CD4-positive, alpha-beta T cell treated with Interferon alpha-2 for 1 hour (primary cell): ENCODE measurements at regions not wholly inside any gene's neighbourhood (a gene's known extent, or its start where the extent isn't known, plus 50 kb on each side); places are given as distances from the start of the nearest gene placed in this dataset.

ENCODE experiments used
- DNase-seq, 2 donors: peaks; one replicate each; pipeline ENCODE4 v3.0.0-alpha.2; 2020 to 2022

DNA sequence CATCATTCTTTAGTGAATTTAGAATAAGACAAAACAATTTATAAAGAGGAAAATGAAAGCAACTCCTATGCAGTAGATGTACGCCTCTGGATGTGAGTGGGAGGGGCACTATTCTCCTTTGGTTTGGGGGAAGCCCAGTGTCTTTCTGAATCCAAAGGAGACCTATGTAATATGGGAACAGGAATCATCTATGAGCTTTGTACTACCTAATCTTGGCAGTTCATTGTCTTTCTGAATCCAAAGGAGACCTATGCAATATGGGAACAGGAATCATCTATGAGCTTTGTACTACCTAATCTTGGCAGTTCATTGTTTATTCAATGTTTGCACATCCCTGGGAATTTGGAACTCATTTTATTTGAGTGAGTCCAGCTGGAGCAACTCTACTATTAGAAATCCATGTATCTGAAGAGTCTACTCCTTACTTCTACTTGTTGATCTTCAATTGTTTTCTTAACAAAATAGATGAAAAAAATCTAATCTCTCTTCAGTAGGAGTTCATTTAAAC, 401.1 kb upstream of the LRATD1 start:
- no peak for DNase-seq

DNA sequence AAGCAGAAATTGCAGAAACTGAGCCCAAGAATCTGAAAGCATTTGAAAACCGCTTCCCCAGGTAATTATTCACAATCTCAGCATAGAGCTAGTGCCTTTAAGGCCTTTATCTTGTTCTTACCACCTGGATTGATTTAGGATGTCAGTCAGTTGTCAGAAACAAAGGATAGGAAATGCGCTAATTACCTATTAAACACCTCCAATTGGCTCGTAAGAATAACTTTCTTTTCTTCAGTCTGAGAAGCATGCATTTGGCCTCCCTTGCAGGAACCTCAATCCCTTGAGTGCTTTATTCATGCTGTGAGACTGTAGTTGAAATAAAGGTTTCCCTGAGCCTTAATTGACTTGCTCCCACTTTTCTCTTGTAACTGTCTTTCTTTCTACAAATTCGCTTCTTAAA, 400.3 kb upstream of the LRATD1 start:
- no peak for DNase-seq

DNA sequence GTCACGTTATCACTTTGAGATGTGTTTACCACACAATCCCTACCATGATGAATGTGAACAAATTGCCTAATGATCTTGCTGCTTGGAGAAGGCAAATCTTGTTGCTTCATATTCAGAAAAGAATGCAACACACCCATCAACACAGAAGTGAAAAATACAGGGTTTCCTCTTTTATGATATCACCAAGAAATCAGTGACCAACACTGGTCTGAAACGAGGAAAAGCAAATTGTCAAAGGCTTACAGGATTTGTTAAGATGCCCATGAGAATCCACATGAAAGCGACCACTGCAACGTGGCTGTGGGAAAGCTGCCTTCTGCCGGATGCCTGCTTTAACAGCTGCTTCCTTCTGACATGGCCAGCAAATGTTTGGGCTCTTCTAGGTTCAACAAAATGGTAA, 397.6 kb upstream of the LRATD1 start:
- DNase-seq = no peak

DNA sequence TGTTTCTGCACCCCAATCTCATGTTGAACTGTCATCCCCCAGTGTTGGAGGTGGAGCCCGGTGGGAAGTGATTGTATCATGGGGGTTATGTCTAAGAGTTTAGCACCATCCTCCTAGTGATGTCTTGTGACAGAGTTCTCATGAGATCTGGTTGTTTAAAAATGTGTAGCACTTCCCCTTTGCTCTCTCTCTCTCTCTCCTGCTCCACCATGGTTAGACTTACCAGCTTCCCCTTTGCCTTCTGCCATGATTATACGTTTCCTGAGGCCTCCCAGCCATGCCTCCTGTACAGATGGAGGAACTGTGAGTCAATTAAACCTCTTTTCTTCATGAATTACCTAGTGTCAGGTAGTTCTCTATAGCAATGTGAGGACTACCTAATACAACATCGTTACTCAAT, 396.9 kb upstream of the LRATD1 start:
- no peak for DNase-seq

DNA sequence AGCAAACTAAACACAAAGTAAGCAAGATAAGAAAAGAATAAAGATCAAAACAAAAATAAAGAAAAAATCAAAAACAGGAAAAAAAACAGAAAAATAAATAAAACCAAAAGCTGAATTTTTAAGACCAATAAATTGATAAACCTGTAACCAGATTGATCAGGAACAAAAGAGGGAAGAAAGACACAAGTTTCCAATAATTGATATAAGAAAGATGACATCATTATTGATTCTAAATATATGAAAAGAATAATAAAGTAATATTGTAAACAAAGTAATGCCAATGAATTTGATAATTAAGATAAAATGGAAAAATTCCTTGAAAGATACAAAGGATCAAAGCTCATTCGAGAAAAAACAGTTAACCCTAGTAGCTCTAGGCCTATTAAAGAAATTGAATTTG, 394.6 kb upstream of the LRATD1 start:
- DNase-seq = no peak

DNA sequence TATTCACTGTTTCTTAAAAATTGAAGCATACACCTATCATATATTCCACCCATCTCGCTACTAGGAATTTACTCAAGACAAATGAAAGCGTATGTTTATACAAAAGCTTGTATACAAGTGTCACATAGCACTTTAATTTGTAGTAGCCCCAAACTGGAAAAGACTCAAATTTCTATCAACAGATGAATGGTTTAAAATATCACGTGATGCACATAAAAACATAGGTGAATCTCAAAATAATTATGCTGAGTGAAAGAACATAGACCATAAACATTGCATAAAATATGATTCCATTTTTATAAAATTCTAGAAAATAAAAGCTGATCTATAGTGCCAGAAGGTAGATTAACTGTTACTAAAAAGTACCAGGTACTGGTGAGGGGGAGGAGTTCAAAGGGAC, 392.9 kb upstream of the LRATD1 start:
- DNase-seq = no peak

DNA sequence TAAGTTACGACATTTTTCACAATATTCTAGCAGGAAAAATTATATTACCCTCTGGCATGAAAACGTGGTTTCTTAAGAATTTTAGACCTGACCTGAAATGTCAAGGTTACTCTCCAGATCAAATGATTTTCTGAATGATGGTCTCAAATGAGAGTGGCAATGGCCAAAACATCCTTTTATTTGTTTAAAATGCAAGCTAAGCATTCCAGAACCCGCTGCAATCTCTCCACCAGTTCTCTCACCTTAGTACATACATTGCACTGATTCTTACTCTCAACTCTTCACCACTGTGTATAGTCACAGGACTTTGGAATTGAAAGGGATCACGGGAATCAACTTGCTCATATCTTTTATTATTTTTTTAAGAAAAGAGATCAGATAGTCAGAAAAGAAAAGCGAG, 391.6 kb upstream of the LRATD1 start:
- no peak for DNase-seq

DNA sequence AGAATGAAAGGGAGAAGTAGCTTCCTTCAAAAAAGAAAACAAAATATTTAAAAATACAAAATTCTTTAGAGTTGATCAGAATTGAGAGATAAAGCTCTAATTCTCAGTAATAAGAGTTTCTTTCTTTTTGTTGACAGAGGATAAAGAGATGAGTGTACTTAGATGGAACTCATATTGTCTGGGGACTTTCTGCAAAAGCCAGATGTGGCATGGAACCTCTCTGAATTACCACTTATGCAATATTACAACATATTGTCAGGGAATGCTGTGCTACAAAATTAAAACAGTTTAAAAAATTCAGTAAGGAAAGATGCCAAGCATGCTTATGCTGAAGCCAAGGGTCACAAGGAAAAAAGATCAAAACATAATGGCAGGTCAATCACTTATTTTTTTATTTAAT, 386.6 kb upstream of the LRATD1 start:
- DNase-seq = no peak

DNA sequence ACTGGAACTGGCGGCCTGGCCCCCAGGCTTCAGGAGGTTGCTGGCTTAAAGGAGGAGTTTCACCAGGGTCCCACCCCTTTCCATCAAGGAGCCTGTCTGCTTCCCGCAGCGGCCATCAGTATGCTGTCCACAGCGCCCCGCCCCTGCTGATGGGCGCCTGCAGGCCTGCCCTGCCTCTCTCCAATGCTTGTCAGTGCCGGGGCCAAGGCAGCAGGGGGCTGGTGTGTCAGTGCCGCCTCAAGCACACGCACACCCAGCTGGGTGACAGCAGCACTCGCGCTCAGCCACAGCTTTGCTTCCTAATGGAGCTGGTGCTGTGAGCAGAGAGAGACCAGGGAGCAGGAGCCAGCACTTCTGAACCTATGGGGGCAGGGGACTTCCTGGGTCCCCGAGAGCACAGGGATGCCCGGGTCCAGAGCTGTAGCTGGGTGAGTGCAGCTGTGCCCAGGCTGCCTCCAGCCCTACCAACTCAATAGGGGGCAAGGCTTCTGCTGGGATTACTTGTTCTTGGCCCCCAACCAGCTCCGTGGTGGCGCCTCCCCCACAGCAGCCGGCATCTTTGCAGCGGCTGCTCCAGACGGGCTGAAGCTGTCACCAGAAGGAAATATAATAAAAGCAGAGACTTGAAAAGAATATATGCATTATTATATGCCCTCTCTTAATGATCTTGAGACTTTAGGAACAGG, 377.2 kb upstream of the LRATD1 start:
- no peak for DNase-seq

DNA sequence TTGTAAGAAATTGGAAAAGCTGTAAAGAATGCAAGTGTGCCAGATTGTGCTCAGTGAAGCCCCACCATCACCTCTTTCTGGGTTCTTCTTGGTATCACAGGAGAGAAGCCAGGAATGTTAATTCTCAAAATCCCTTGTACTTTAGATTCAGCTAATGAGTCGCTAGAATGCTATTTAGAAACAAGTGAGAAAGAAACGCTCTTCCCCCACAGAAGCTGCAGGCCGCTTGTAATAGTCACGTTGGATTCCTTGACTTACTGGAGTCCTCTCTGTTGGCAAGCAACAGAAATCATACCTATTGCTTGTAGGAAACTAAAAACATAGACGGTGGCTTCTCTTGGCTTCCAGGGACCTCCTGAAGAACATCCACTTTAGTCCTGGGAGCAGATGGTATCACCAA, 375.6 kb upstream of the LRATD1 start:
- no peak for DNase-seq

DNA sequence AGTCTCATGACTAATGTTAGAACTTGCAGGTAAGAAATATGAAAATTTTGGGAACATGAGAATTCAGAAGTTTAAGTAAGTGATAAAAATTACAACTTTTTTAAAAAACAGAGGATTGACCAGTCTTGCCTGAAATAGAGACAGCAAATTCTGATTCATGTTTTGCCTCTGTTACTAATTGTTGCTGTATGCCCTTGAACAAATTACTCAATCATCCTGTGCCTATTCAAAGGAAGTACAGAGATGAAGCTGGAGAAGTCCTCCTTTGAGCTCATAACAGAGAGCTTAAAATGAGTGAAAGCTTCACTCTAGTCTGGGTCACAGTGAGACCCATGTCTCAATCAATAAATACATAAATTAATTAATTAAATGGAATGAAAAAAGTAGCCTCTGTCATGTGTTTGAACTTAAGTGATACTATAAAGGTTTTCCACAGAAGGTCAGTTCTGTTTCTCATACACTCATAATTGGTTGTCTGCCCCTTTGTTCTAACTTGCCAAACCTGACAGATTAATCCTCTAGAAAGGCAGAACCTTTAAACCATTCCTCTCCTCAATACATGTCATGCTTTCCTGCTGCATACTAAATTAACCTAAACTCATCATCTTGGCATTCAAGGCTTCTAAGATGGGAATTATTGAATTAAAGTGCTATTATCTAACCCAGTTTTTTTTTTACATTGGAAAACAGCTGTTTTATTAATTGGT, 374.6 kb upstream of the LRATD1 start:
- no peak for DNase-seq

DNA sequence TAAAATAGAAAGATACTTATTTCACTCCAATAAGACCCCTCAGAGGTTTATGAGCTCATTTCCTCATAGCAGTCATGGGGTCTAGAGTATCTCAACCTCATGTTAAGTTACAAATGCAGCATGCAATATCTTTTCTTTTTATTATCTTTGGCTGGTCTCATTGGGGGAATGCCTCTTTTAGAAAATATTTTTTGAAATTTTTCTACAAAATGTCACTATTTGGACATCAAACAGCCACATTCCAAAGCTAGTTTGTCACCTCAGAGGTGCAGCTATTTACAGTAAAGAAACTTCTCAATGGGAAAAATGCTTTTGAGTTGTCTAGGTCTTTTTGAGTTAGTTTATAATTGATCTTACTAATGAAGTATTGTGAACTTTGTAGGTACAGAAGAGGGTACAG, 370.7 kb upstream of the LRATD1 start:
- no peak for DNase-seq

DNA sequence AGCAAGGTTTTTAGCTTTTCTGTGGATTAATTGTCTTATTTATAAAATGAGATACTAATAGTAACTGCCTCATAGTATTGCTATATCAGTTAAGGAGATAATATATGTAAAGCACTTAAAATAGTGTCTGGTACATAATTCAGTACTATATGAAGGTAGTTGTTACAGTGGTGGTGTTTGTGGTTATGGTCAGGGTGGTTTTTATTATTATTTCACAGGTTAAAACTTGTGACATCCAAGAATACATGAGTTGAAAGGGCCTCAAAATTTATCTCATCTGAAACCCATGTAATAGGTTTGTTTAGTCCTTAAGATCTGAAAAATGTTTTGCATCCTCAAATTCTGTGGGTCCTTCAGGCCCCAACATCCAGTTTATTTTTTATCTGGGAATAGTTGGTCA, 369.5 kb upstream of the LRATD1 start:
- no peak for DNase-seq

DNA sequence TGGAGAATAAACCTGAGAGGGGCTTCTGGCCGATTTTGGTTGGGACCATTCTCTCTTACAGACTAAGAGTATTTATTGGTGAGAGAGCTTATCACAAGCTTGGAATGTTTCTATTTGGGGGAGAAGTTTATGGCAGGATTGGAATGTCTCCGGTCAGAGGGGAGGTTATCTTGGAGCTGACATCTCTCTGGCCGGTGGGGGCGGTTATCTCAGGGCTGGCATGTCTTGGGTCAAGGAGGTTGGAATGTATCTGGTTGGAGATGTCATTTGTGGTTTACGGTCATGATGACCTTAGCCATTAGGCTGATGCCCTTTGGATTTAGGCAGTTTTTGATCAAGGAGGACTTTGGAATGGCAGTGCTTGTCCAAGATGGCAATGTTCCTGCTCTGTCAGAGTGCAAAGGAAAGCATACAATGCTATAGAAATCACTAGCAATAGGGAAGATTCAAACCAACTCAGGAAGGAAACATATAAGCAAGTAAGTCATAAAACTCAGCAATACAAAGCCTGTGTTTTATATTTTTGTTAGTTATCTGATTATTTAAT, 362.4 kb upstream of the LRATD1 start:
- no peak for DNase-seq

DNA sequence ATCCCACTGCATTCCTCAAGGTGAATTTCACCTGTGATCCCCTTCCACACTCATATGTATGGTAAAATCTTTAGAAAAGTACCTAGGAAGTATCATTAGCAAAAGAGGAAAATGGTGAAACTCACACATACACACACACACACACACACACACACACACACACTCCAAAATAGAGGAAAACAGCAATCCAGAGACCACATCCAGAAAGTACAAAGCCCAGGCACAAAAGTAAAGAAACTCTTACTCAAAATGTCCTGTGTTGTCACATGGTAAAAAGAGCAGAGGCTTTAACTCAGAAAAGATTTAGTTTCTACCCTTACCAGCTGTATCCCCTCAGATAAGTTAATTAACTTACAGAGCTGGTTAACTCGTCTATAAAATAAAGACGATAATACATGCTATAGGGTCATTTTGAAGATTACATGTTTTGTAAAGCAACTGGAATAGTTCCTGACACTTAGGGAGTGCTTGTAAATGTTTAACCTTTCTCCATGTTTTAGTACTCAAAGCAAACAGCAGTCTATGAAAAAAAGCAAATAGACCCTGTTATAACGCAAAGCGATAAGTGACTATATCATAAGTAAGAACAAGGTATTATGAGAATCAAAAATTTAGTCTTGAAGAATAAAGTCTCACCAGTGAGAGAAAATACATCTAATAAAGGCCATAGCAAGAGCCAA, 360.0 kb upstream of the LRATD1 start:
- no peak for DNase-seq

DNA sequence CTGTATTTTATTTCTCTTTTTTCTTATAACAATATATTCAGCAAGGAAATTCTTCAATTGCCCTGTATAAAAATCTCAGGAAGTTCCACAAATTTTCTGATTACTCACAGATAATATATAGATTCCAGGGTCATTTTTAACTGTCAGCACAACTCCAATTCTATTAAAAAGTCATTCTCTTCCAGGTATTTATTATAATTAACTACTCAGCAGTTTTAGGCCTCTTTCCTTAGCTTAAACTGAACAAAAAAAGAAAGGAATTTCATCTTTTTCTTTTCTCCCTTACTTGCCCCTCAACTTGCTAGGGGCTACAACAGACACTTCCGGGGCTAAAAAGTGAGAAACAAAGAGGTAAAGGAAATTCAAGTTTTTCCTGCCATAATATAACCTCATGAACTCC, 358.9 kb upstream of the LRATD1 start:
- DNase-seq = no peak

DNA sequence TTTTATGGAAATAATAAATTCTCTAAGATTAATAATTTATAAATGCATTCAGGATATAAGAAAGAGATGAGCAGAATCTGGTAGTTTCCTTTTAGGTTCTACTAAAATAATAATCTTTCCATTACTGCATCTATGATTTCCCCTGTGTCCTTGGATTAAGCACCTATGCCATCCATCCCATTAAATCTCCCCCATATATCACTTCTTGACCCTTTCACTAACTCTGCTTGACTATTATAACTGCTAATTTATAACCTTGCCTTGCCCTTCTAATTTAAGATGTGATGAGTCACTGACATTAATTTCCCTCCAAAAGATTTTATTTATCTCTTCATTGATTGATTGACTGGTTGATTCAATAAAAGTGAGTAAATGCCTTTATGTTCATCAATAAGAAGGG, 348.3 kb upstream of the LRATD1 start:
- DNase-seq = no peak

DNA sequence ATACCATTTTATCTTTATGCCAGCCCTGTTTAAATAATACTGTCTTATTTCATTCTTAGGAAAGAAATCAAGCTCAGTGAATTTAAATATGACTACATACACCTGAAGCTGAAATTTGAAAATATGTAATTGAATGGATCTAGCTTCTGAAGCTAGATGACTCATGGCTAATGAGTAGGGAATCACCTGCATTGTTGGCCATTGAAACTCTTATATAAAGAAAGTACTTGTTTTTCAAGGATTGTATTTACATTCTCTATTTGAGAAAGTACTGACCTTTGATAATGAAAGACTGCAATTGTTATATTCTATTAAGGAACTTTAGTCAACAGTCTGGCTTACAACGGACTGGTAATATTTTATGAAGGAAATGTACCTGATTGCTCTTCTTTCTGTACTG, 346.7 kb upstream of the LRATD1 start:
- DNase-seq = no peak

DNA sequence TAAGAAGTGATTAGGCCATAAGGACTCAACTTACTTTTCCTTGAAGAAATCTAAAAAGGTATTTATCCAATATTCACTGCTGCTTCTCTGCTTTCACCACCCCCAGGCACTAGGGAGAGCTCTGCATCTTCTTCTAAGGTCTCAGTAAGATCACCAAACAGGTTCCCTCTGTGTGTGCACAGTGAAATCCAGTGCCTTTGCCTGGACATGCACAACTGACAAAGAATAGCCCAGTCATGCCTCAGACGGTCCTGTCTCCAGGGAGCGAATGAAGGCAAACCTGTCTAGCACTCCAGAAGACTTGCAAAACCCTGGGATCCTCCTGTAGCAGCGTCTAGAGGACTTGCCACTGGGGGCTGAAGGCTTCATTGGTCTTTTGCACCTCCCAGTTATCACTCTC, 344.5 kb upstream of the LRATD1 start:
- DNase-seq = no peak

DNA sequence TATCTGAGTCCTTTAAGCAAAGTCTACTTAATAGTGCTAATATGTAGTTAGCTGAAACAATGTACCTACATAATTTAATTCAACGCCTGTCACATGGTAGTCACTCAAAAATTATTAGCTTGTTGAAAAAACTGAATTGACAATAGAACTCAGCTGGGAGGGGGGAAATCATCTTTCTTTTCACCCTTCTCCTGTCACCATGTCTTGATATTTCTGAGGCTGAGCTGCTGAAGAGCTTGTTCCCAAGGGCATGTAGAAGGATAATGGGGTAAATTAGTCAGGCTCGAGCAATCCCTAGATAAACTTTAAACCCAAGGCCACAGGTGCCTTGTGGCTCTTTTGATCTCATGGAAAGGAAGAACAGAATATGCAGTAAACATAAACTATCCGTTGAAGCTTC, 339.6 kb upstream of the LRATD1 start:
- DNase-seq = no peak

DNA sequence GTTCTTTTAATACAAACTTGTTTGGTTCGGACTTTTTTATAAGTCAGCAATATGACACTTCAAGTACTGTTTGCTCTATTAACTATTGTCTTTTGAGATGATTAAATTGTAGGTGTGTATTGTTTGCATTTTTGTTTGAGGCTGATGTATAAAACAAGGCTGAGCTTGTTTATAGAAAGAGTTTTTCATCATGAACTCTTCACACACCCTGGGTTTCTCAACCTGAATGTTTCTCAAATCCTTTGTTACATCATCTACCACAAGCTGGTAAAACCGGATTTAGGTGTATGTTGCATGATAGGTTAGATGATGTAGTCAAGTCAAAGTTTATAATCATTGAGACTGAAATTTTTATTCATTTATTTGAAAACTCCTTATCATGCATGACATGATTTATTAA, 335.2 kb upstream of the LRATD1 start:
- DNase-seq = no peak

DNA sequence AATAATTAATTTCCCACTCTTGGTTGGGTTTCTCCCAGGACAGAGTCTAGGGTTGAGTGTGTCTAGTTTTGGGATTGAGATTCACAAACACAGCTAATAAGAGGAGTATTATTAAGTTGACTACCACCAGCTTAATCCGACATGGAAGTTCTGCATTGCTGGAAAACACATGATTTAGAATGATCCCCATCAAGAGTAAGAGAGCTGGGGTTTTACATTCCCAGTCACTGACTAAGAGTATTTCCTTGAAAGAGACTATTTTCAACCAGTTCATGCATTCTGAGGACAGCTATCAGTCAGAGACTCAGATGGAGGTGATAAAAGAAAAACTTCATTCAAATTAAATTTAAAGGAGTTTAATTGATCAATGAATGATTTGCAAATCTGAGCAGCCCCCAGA, 334.6 kb upstream of the LRATD1 start:
- no peak for DNase-seq

DNA sequence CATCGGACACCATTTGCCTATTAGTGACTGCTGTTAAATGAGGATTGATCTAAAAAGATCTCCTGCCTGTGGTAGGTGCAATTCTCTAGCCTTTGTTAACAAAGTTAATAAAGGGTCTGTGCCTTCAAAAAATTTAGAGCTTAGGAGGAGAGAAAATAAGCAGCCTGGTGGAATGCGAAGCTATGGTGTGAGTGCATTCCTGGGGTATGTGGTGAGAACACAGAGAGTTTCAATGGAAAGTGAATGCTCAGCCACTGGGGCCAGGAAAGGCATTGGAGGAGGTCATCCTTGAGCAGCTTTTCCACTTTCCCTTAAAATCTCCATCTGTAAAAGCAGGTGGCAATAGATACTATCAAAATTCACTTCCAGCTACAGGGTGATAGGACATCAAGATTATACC, 331.2 kb upstream of the LRATD1 start:
- DNase-seq = no peak
